SH-SY5Y (cell line): ENCODE measurements at regions not wholly inside any gene's neighbourhood (a gene's known extent, or its start where the extent isn't known, plus 50 kb on each side); places are given as distances from the start of the nearest gene placed in this dataset.

Source experiments
- GATA2 ChIP-seq: IDR thresholded peaks from 2 replicates; pipeline ENCODE4 v1.6.1; 2011; ENCODE audit warnings: mild to moderate bottlenecking, low read depth, low read length
- GATA3 ChIP-seq: IDR thresholded peaks from 2 replicates; pipeline ENCODE4 v1.6.1; 2011; ENCODE audit warnings: low read depth, mild to moderate bottlenecking, low read length, moderate library complexity

DNA sequence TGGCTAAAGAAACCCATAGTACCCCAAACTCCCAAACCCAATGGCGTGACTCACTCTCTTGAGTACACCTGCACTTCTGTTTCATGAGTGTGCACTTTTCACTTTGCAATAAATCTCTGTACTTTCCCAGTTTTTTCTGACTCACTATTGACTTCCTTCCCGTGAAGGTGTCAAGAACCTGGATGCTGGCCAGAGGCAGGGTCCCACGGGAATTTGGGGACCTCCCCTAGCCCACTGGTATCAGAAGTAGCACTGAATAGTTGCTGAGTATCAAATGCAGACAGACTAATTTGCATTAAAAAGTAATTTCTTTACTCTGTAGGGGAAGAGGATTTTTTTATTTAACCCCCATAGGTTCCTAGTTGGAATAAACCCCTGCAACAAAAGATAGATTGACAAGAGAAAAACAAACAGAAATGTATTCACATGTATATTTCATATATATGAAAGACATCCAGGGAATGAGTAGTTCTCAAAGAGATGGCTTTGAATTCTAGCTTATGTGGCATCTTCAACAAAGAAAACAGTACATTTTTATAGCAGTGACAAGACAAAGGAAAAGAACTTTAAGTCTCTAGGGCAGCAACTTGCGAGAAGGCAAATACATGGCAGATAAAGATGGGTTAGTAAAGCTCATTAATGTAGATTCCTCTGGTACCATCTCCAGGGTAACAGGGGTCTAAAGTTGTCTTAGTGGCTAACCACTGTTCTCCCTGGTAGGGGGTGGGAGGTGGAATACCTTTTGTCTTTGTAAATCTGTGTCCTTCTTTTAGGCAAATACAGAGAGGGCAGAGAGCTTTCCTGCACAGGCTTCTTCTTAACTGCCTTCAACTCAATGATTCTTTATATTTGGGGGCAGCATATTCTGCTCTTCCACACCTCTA, 385.5 kb upstream of the PDZRN3 start:
- TF ChIP-seq GATA3 (no peak), GATA2 (no peak)
